ENCODE measurements at regions not wholly inside any gene's neighbourhood (a gene's known extent, or its start where the extent isn't known, plus 50 kb on each side); places are given as distances from the start of the nearest gene placed in this dataset.

GRCh38 chr11:100593291-100593690 is 93.8 kb upstream of the ARHGAP42 start (continued):
- TF ChIP-seq BCLAF1 (IDR thresholded peaks at IDR 0.05), result no peak
- TF ChIP-seq ZNF556 (CRISPR knock-in tag; IDR thresholded peaks at IDR 0.05; ENCODE audit: borderline replicate concordance), result no peak
- no peak for TF ChIP-seq NFAT5 (CRISPR knock-in tag; IDR thresholded peaks at IDR 0.05)
- no peak for TF ChIP-seq ZSCAN29 (CRISPR knock-in tag; conservative IDR thresholded peaks at IDR 0.05)
- TF ChIP-seq ZNF350 (CRISPR knock-in tag; IDR thresholded peaks at IDR 0.05; ENCODE audit: borderline replicate concordance, low read depth), result no peak
- TF ChIP-seq CHD4 (IDR thresholded peaks at IDR 0.05; ENCODE audit: borderline replicate concordance, low read length), result no peak
- TF ChIP-seq SKI (IDR thresholded peaks at IDR 0.05; ENCODE audit: partially characterized antibody), result no peak
